ENCODE measurements at regions not wholly inside any gene's neighbourhood (a gene's known extent, or its start where the extent isn't known, plus 50 kb on each side); places are given as distances from the start of the nearest gene placed in this dataset.

GRCh38 chr14:58769771-58770170 is 132.0 kb downstream of the DACT1 start:
- TF ChIP-seq, protein P1, sequence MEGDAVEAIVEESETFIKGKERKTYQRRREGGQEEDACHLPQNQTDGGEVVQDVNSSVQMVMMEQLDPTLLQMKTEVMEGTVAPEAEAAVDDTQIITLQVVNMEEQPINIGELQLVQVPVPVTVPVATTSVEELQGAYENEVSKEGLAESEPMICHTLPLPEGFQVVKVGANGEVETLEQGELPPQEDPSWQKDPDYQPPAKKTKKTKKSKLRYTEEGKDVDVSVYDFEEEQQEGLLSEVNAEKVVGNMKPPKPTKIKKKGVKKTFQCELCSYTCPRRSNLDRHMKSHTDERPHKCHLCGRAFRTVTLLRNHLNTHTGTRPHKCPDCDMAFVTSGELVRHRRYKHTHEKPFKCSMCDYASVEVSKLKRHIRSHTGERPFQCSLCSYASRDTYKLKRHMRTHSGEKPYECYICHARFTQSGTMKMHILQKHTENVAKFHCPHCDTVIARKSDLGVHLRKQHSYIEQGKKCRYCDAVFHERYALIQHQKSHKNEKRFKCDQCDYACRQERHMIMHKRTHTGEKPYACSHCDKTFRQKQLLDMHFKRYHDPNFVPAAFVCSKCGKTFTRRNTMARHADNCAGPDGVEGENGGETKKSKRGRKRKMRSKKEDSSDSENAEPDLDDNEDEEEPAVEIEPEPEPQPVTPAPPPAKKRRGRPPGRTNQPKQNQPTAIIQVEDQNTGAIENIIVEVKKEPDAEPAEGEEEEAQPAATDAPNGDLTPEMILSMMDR (IDR thresholded peaks at IDR 0.05) = no peak
- TF ChIP-seq POLR2A (IDR thresholded peaks at IDR 0.05) = no peak
- Histone ChIP-seq H3K36me3 (no peaks in the 10 kb centered on the region), H3K9me3 (no peaks in the 10 kb centered on the region), H3K27me3 (no peaks in the 10 kb centered on the region), H3K27ac (no peak overlapping the region), H3K4me3 (no peak overlapping the region), H3K4me1 (no peaks in the 10 kb centered on the region)
- 36 to 62% methylated on average over 2 of the region's 2 CpGs for WGBS, 2 donors
- intact Hi-C loops (cut with DNase I) = no loop called here
- DNase-seq = no peak

- Histone ChIP-seq H3K36me3 (no peaks in the 10 kb centered on the region), H3K27me3 (no peaks in the 10 kb centered on the region), H3K4me3 (no peak overlapping the region), H3K27ac (no peak overlapping the region), H3K4me1 (no peaks in the 10 kb centered on the region), H3K9me3 (no peaks in the 10 kb centered on the region)
- intact Hi-C loops (cut with DNase I) = no loop called here
- TF ChIP-seq, protein P1 (IDR thresholded peaks at IDR 0.05) = no peak
- no peak for TF ChIP-seq POLR2A (IDR thresholded peaks at IDR 0.05)
- DNase-seq = no peak
These were observed 132.8 kb downstream of the DACT1 start for GRCh38 chr14:58770491-58770982.

- WGBS, 2 donors = 89 to 92% methylated on average over 6 of the region's 6 CpGs
- Histone ChIP-seq H3K9me3 (no peaks in the 10 kb centered on the region), H3K4me3 (no peak overlapping the region), H3K4me1 (no peaks in the 10 kb centered on the region), H3K27ac (no peak overlapping the region), H3K36me3 (no peaks in the 10 kb centered on the region), H3K27me3 (no peaks in the 10 kb centered on the region)
- TF ChIP-seq, protein P1 (IDR thresholded peaks at IDR 0.05) = no peak
- no peak for TF ChIP-seq POLR2A (IDR thresholded peaks at IDR 0.05)
- intact Hi-C loops (cut with DNase I) = no loop called here
- no peak for DNase-seq
These were observed 133.3 kb downstream of the DACT1 start for GRCh38 chr14:58771016-58771415.

- Histone ChIP-seq H3K27ac (no peak overlapping the region), H3K4me1 (no peaks in the 10 kb centered on the region), H3K4me3 (no peak overlapping the region), H3K27me3 (no peaks in the 10 kb centered on the region), H3K36me3 (no peaks in the 10 kb centered on the region), H3K9me3 (no peaks in the 10 kb centered on the region)
- intact Hi-C loops (cut with DNase I) = no loop called here
- no peak for TF ChIP-seq POLR2A (IDR thresholded peaks at IDR 0.05)
- WGBS, 2 donors = 72 to 82% methylated on average over 3 of the region's 3 CpGs
- DNase-seq = no peak
These were observed 134.4 kb downstream of the DACT1 start for GRCh38 chr14:58772116-58772515.

DNA sequence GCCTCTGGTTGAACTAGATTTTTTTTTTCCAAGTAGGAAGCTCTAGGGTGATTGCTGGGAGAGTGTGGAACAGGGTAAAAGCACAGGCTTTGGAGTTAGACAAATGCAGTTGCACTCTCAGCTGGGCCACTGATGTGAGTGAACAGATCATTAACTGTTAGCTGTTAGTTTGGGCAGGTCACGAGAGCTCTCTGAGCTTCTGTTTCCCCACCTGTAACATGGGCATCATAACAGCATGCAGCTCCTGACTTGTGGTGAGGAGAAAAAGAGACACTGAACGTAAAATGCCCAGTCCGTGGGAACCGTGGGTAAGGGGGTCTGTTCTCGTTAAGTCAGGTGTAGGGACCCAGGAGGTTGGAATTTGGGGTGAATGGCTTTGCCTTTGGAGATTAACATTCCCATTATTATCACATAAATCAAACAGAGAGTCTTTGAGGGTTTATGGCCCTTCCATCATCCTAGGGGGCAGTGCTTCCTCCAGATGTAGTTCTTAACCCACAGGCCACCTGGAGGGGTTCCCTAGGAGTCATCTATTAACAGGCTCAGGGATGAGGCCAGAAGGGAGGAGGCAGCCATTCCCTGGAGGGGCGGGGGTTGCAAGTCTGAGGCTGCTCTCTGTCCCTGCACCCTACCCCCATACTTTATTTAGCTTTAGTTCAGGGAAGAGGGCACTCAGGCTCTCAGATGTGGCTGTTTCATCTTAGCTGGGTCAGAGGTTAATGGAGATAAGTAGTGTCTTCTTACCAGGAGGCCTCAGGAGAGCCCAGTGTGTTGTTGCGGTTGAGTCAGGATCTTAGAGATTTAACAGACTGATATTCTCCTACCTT is 135.2 kb downstream of the DACT1 start:
- no peak overlapping the region for H3K27ac ChIP-seq
- no peaks in the 10 kb centered on the region for H3K4me1 ChIP-seq
- no peaks in the 10 kb centered on the region for H3K9me3 ChIP-seq
- no peak overlapping the region for H3K4me3 ChIP-seq
- TF ChIP-seq, protein P1 (IDR thresholded peaks at IDR 0.05) = no peak
- no peak for TF ChIP-seq POLR2A (IDR thresholded peaks at IDR 0.05)
- no peak for DNase-seq
- H3K27me3 ChIP-seq = no peaks in the 10 kb centered on the region
- no peaks in the 10 kb centered on the region for H3K36me3 ChIP-seq
- WGBS, 2 donors = 75 to 87% methylated on average over 7 of the region's 7 CpGs
- intact Hi-C loops (cut with DNase I) = no loop called here
